Activated T-helper 1 cell treated with anti-CD3 and anti-CD28 coated beads, Interleukin-12 subunit alpha, Interleukin-12 subunit beta, Interleukin-2, Interleukin-4 antibody, amounts not matched to agents 30 ng/mL and 10 ng/mL and 1 ng/mL, durations not matched to agents 14 hours and 24 hours and 36 hours (primary cell): ENCODE measurements at regions not wholly inside any gene's neighbourhood (a gene's known extent, or its start where the extent isn't known, plus 50 kb on each side); places are given as distances from the start of the nearest gene placed in this dataset.

Experiments
- DNase-seq: peaks from one replicate; pipeline ENCODE4 v3.0.0; 2021; ENCODE audit warnings: low spot score
- H3K27ac Mint-ChIP-seq: one replicate; pipeline ENCODE4 v1.8.0; 2021; ENCODE audit warnings: mild to moderate bottlenecking, mixed read lengths
- H3K27me3 Mint-ChIP-seq: one replicate; pipeline ENCODE4 v1.8.0; 2022; ENCODE audit warnings: mild to moderate bottlenecking, moderate library complexity, mixed read lengths; ENCODE audit not compliant: insufficient read depth
- H3K36me3 Mint-ChIP-seq: one replicate; pipeline ENCODE4 v1.8.0; 2021; ENCODE audit warnings: low read depth, mixed read lengths
- H3K4me1 Mint-ChIP-seq: one replicate; pipeline ENCODE4 v1.8.0; 2021; ENCODE audit warnings: low read depth, mixed read lengths
- H3K4me3 Mint-ChIP-seq: one replicate; pipeline ENCODE4 v1.8.0; 2021; ENCODE audit warnings: mild to moderate bottlenecking, moderate library complexity, mixed read lengths
- H3K9me3 Mint-ChIP-seq: one replicate; pipeline ENCODE4 v1.8.0; 2021; ENCODE audit warnings: mixed read lengths
- intact Hi-C: fragments of 100-400 bp; cut with micrococcal nuclease; formaldehyde crosslinking; loops from one replicate; pipeline ENCODE4 v1.15.1; 2024

- H3K27me3 Mint-ChIP-seq = peaks cover 2% of the 10 kb centered on the region
- H3K36me3 Mint-ChIP-seq = no peaks in the 10 kb centered on the region
- DNase-seq = no peak
- no peaks in the 10 kb centered on the region for H3K4me1 Mint-ChIP-seq
- no peak overlapping the region for H3K4me3 Mint-ChIP-seq
- intact Hi-C loops = no loop called here
- H3K27ac Mint-ChIP-seq = no peak overlapping the region
- no peaks in the 10 kb centered on the region for H3K9me3 Mint-ChIP-seq
These were observed 191.6 kb upstream of the ZC3H12A start for GRCh38 chr1:37282764-37283163.

GRCh38 chr1:37284053-37284452 lies 190.3 kb upstream of the ZC3H12A start:
- intact Hi-C loops = no loop called here
- Mint-ChIP-seq H3K9me3 (no peaks in the 10 kb centered on the region), H3K4me3 (no peak overlapping the region), H3K27me3 (peaks cover 2% of the 10 kb centered on the region), H3K27ac (no peak overlapping the region), H3K4me1 (no peaks in the 10 kb centered on the region), H3K36me3 (no peaks in the 10 kb centered on the region)
- DNase-seq = no peak

GRCh38 chr1:37286881-37287280 lies 187.5 kb upstream of the ZC3H12A start:
- intact Hi-C loops = no loop called here
- no peak overlapping the region for H3K4me3 Mint-ChIP-seq
- DNase-seq = no peak
- no peak overlapping the region for H3K27ac Mint-ChIP-seq
- H3K4me1 Mint-ChIP-seq = no peaks in the 10 kb centered on the region
- no peaks in the 10 kb centered on the region for H3K36me3 Mint-ChIP-seq
- H3K27me3 Mint-ChIP-seq = peaks cover 5% of the 10 kb centered on the region
- no peaks in the 10 kb centered on the region for H3K9me3 Mint-ChIP-seq

- no peaks in the 10 kb centered on the region for H3K9me3 Mint-ChIP-seq
- H3K27me3 Mint-ChIP-seq = peaks cover 8% of the 10 kb centered on the region
- H3K4me3 Mint-ChIP-seq = no peak overlapping the region
- intact Hi-C loops = no loop called here
- H3K36me3 Mint-ChIP-seq = no peaks in the 10 kb centered on the region
- no peak for DNase-seq
- H3K4me1 Mint-ChIP-seq = no peaks in the 10 kb centered on the region
- no peak overlapping the region for H3K27ac Mint-ChIP-seq
These were observed 185.5 kb upstream of the ZC3H12A start for GRCh38 chr1:37288900-37289299.

GRCh38 chr1:37290718-37291117 lies 183.7 kb upstream of the ZC3H12A start:
- Mint-ChIP-seq H3K4me1 (no peaks in the 10 kb centered on the region), H3K9me3 (no peaks in the 10 kb centered on the region), H3K36me3 (no peaks in the 10 kb centered on the region), H3K27me3 (peaks cover 10% of the 10 kb centered on the region), H3K4me3 (no peak overlapping the region), H3K27ac (no peak overlapping the region)
- intact Hi-C loops = no loop called here
- no peak for DNase-seq

GRCh38 chr1:37292789-37293188 lies 181.6 kb upstream of the ZC3H12A start:
- no peaks in the 10 kb centered on the region for H3K4me1 Mint-ChIP-seq
- no peak for DNase-seq
- intact Hi-C loops = no loop called here
- H3K27ac Mint-ChIP-seq = no peak overlapping the region
- no peaks in the 10 kb centered on the region for H3K36me3 Mint-ChIP-seq
- no peaks in the 10 kb centered on the region for H3K9me3 Mint-ChIP-seq
- peaks cover 10% of the 10 kb centered on the region for H3K27me3 Mint-ChIP-seq
- no peak overlapping the region for H3K4me3 Mint-ChIP-seq

GRCh38 chr1:37294096-37294495 lies 180.3 kb upstream of the ZC3H12A start:
- Mint-ChIP-seq H3K4me3 (no peak overlapping the region), H3K36me3 (no peaks in the 10 kb centered on the region), H3K27ac (no peak overlapping the region), H3K9me3 (no peaks in the 10 kb centered on the region), H3K4me1 (no peaks in the 10 kb centered on the region), H3K27me3 (peaks cover 11% of the 10 kb centered on the region)
- DNase-seq = no peak
- intact Hi-C loops = no loop called here

- Mint-ChIP-seq H3K4me3 (no peak overlapping the region), H3K4me1 (no peaks in the 10 kb centered on the region), H3K36me3 (no peaks in the 10 kb centered on the region), H3K9me3 (no peaks in the 10 kb centered on the region), H3K27ac (no peak overlapping the region), H3K27me3 (peaks cover 11% of the 10 kb centered on the region)
- intact Hi-C loops = no loop called here
- no peak for DNase-seq
These were observed 179.9 kb upstream of the ZC3H12A start for GRCh38 chr1:37294529-37294928.

- no peak overlapping the region for H3K27ac Mint-ChIP-seq
These were observed 175.6 kb upstream of the ZC3H12A start for GRCh38 chr1:37298769-37299168.

GRCh38 chr1:37299216-37299615 lies 175.2 kb upstream of the ZC3H12A start:
- Mint-ChIP-seq H3K4me1 (no peaks in the 10 kb centered on the region), H3K27me3 (peaks cover 7% of the 10 kb centered on the region), H3K4me3 (no peak overlapping the region), H3K9me3 (no peaks in the 10 kb centered on the region), H3K36me3 (no peaks in the 10 kb centered on the region), H3K27ac (no peak overlapping the region)
- no peak for DNase-seq
- intact Hi-C loops = no loop called here

More at GRCh38 chr1:37298769-37299168, 175.6 kb upstream of the ZC3H12A start:
- DNase-seq = no peak
- Mint-ChIP-seq H3K4me1 (no peaks in the 10 kb centered on the region), H3K9me3 (no peaks in the 10 kb centered on the region), H3K36me3 (no peaks in the 10 kb centered on the region), H3K4me3 (no peak overlapping the region), H3K27me3 (peaks cover 5% of the 10 kb centered on the region)
- intact Hi-C loops = no loop called here

- H3K4me3 Mint-ChIP-seq = no peak overlapping the region
These were observed 170.4 kb upstream of the ZC3H12A start for GRCh38 chr1:37303884-37304574.

GRCh38 chr1:37305108-37305507 lies 169.3 kb upstream of the ZC3H12A start:
- Mint-ChIP-seq H3K4me3 (no peak overlapping the region), H3K4me1 (no peaks in the 10 kb centered on the region), H3K27ac (no peak overlapping the region), H3K9me3 (no peaks in the 10 kb centered on the region), H3K36me3 (no peaks in the 10 kb centered on the region), H3K27me3 (peaks cover 5% of the 10 kb centered on the region)
- no peak for DNase-seq
- intact Hi-C loops = no loop called here

More at GRCh38 chr1:37303884-37304574, 170.4 kb upstream of the ZC3H12A start:
- Mint-ChIP-seq H3K27me3 (peaks cover 5% of the 10 kb centered on the region), H3K4me1 (no peaks in the 10 kb centered on the region), H3K9me3 (no peaks in the 10 kb centered on the region), H3K27ac (no peak overlapping the region), H3K36me3 (no peaks in the 10 kb centered on the region)
- intact Hi-C loops = no loop called here
- DNase-seq = no peak

- no peaks in the 10 kb centered on the region for H3K36me3 Mint-ChIP-seq
- no peak overlapping the region for H3K27ac Mint-ChIP-seq
- H3K4me1 Mint-ChIP-seq = no peaks in the 10 kb centered on the region
- H3K9me3 Mint-ChIP-seq = no peaks in the 10 kb centered on the region
- intact Hi-C loops = no loop called here
- peaks cover 5% of the 10 kb centered on the region for H3K27me3 Mint-ChIP-seq
- H3K4me3 Mint-ChIP-seq = no peak overlapping the region
- no peak for DNase-seq
These were observed 168.5 kb upstream of the ZC3H12A start for GRCh38 chr1:37305841-37306240.

- H3K9me3 Mint-ChIP-seq = no peaks in the 10 kb centered on the region
These were observed 167.9 kb upstream of the ZC3H12A start for GRCh38 chr1:37306461-37306860.

More at GRCh38 chr1:37306461-37306860, 167.9 kb upstream of the ZC3H12A start:
- Mint-ChIP-seq H3K4me3 (no peak overlapping the region), H3K4me1 (no peaks in the 10 kb centered on the region), H3K27ac (no peak overlapping the region), H3K27me3 (peaks cover 5% of the 10 kb centered on the region), H3K36me3 (no peaks in the 10 kb centered on the region)
- intact Hi-C loops = no loop called here
- DNase-seq = no peak
